ENCODE measurements at regions not wholly inside any gene's neighbourhood (a gene's known extent, or its start where the extent isn't known, plus 50 kb on each side); places are given as distances from the start of the nearest gene placed in this dataset.

- H3K4me1 Mint-ChIP-seq (ENCODE audit: low read depth, unreplicated experiment) = no peaks in the 10 kb centered on the region
- peaks cover 14% of the 10 kb centered on the region for H3K36me3 Mint-ChIP-seq (ENCODE audit: unreplicated experiment)
- DNase-seq = no peak
- H3K9me3 Mint-ChIP-seq (ENCODE audit: unreplicated experiment) = peaks cover 2% of the 10 kb centered on the region
- peak; percentile 81 for TF ChIP-seq CTCF (IDR thresholded peaks at IDR 0.05; ENCODE audit: partially characterized antibody, unreplicated experiment)
- no peak overlapping the region for H3K4me3 Mint-ChIP-seq (ENCODE audit: unreplicated experiment)
- H3K27ac Mint-ChIP-seq (ENCODE audit: unreplicated experiment) = no peak overlapping the region
- no peaks in the 10 kb centered on the region for H3K27me3 Mint-ChIP-seq (ENCODE audit: unreplicated experiment)
Measured at GRCh38 chr3:104273046-104273649, 1093.6 kb upstream of the ALCAM start.

- H3K9me3 Mint-ChIP-seq (ENCODE audit: unreplicated experiment) = peaks cover 5% of the 10 kb centered on the region
Measured at GRCh38 chr3:104275199-104275598, 1091.5 kb upstream of the ALCAM start.

GRCh38 chr3:104279617-104280016 is 1087.1 kb upstream of the ALCAM start:
- DNase-seq = no peak
- no peak overlapping the region for H3K4me3 Mint-ChIP-seq (ENCODE audit: unreplicated experiment)
- peaks cover 25% of the 10 kb centered on the region for H3K36me3 Mint-ChIP-seq (ENCODE audit: unreplicated experiment)
- no peak for TF ChIP-seq CTCF (IDR thresholded peaks at IDR 0.05; ENCODE audit: partially characterized antibody, unreplicated experiment)
- H3K27me3 Mint-ChIP-seq (ENCODE audit: unreplicated experiment) = peaks cover 1% of the 10 kb centered on the region
- peaks cover 10% of the 10 kb centered on the region for H3K9me3 Mint-ChIP-seq (ENCODE audit: unreplicated experiment)
- H3K27ac Mint-ChIP-seq (ENCODE audit: unreplicated experiment) = no peak overlapping the region
- H3K4me1 Mint-ChIP-seq (ENCODE audit: low read depth, unreplicated experiment) = no peaks in the 10 kb centered on the region

More at GRCh38 chr3:104275199-104275598, 1091.5 kb upstream of the ALCAM start:
- Mint-ChIP-seq H3K27ac (ENCODE audit: unreplicated experiment) (no peak overlapping the region), H3K4me3 (ENCODE audit: unreplicated experiment) (no peak overlapping the region), H3K36me3 (ENCODE audit: unreplicated experiment) (peaks cover 14% of the 10 kb centered on the region), H3K27me3 (ENCODE audit: unreplicated experiment) (peaks cover 1% of the 10 kb centered on the region), H3K4me1 (ENCODE audit: low read depth, unreplicated experiment) (no peaks in the 10 kb centered on the region)
- TF ChIP-seq CTCF (IDR thresholded peaks at IDR 0.05; ENCODE audit: partially characterized antibody, unreplicated experiment) = no peak
- no peak for DNase-seq

- DNase-seq = no peak
- H3K4me3 Mint-ChIP-seq (ENCODE audit: unreplicated experiment) = no peak overlapping the region
- H3K27ac Mint-ChIP-seq (ENCODE audit: unreplicated experiment) = no peak overlapping the region
- peaks cover 1% of the 10 kb centered on the region for H3K27me3 Mint-ChIP-seq (ENCODE audit: unreplicated experiment)
- H3K9me3 Mint-ChIP-seq (ENCODE audit: unreplicated experiment) = peaks cover 11% of the 10 kb centered on the region
- no peaks in the 10 kb centered on the region for H3K4me1 Mint-ChIP-seq (ENCODE audit: low read depth, unreplicated experiment)
- H3K36me3 Mint-ChIP-seq (ENCODE audit: unreplicated experiment) = peaks cover 25% of the 10 kb centered on the region
- no peak for TF ChIP-seq CTCF (IDR thresholded peaks at IDR 0.05; ENCODE audit: partially characterized antibody, unreplicated experiment)
Measured at GRCh38 chr3:104281713-104282112, 1085.0 kb upstream of the ALCAM start.

GRCh38 chr3:104286645-104287044 is 1080.1 kb upstream of the ALCAM start:
- no peaks in the 10 kb centered on the region for H3K4me1 Mint-ChIP-seq (ENCODE audit: low read depth, unreplicated experiment)
- H3K36me3 Mint-ChIP-seq (ENCODE audit: unreplicated experiment) = peaks cover 22% of the 10 kb centered on the region
- DNase-seq = no peak
- TF ChIP-seq CTCF (IDR thresholded peaks at IDR 0.05; ENCODE audit: partially characterized antibody, unreplicated experiment) = no peak
- H3K27ac Mint-ChIP-seq (ENCODE audit: unreplicated experiment) = no peak overlapping the region
- H3K27me3 Mint-ChIP-seq (ENCODE audit: unreplicated experiment) = no peaks in the 10 kb centered on the region
- peaks cover 3% of the 10 kb centered on the region for H3K9me3 Mint-ChIP-seq (ENCODE audit: unreplicated experiment)
- no peak overlapping the region for H3K4me3 Mint-ChIP-seq (ENCODE audit: unreplicated experiment)
